Liver (tissue), 7 donors: ENCODE measurements at regions not wholly inside any gene's neighbourhood (a gene's known extent, or its start where the extent isn't known, plus 50 kb on each side); places are given as distances from the start of the nearest gene placed in this dataset.

Experiments used
- DNase-seq: peaks from one replicate; pipeline ENCODE4 v3.0.0-alpha.2; 2017; ENCODE audit warnings: low spot score
- H3K27ac ChIP-seq, 2 donors: one replicate each; pipeline ENCODE4 v1.7.0; 2013; ENCODE audit warnings: inconsistent platforms in 2 of 2, low read length in 2 of 2, control low read depth in 1 of 2, low read depth in 1 of 2, mild to moderate bottlenecking in 1 of 2
- H3K27me3 ChIP-seq, 4 donors: one replicate each; pipeline versions ENCODE4 v1.6.1 to v1.7.0; 2013; ENCODE audit warnings: low read length in 3 of 4, inconsistent platforms in 1 of 4, mild to moderate bottlenecking in 1 of 4, moderate library complexity in 1 of 4; ENCODE audit not compliant: control insufficient read depth in 4 of 4, insufficient read depth in 4 of 4
- H3K36me3 ChIP-seq, 4 donors: one replicate each; pipeline versions ENCODE4 v1.6.1 to v1.7.0; 2013; ENCODE audit warnings: low read length in 3 of 4, mild to moderate bottlenecking in 3 of 4, low read depth in 1 of 4, moderate library complexity in 1 of 4; ENCODE audit not compliant: control insufficient read depth in 4 of 4, insufficient read depth in 3 of 4
- H3K4me1 ChIP-seq, 4 donors: one replicate each; pipeline versions ENCODE4 v1.6.1 to v1.7.0; 2013; ENCODE audit warnings: low read length in 3 of 4, mild to moderate bottlenecking in 3 of 4, moderate library complexity in 1 of 4; ENCODE audit not compliant: control insufficient read depth in 4 of 4, insufficient read depth in 4 of 4
- H3K4me3 ChIP-seq, 3 donors: one replicate each; pipeline versions ENCODE4 v1.6.1 to v1.7.0; 2013; ENCODE audit warnings: low read length in 3 of 3, control low read depth in 1 of 3, low read depth in 1 of 3, mild to moderate bottlenecking in 1 of 3
- H3K9ac ChIP-seq, 2 donors: one replicate each; pipeline ENCODE4 v1.7.0; 2013; ENCODE audit warnings: low read length in 2 of 2, mild to moderate bottlenecking in 2 of 2, moderate library complexity in 2 of 2, control low read depth in 1 of 2, low read depth in 1 of 2
- H3K9me3 ChIP-seq, 4 donors: one replicate each; pipeline versions ENCODE4 v1.6.1 to v1.7.0; 2013; ENCODE audit warnings: low read length in 3 of 4; ENCODE audit not compliant: control insufficient read depth in 4 of 4
- EGR1 ChIP-seq, 2 donors: IDR thresholded peaks; 2 replicates each; pipeline ENCODE4 v1.6.1; 2016 to 2018; ENCODE audit warnings: antibody characterized with exemption in 2 of 2, low read depth in 2 of 2
- HNF4G ChIP-seq: IDR thresholded peaks from 2 replicates; pipeline ENCODE4 v1.6.1; 2016; ENCODE audit warnings: antibody characterized with exemption
- MAX ChIP-seq: IDR thresholded peaks from 2 replicates; pipeline ENCODE4 v1.6.1; 2016; ENCODE audit warnings: antibody characterized with exemption
- NR2F2 ChIP-seq: IDR thresholded peaks from 2 replicates; pipeline ENCODE4 v1.6.1; 2016; ENCODE audit warnings: antibody characterized with exemption
- RAD21 ChIP-seq, 2 donors: IDR thresholded peaks; 2 replicates each; pipeline ENCODE4 v1.6.1; 2016; ENCODE audit warnings: antibody characterized with exemption in 2 of 2, mild to moderate bottlenecking in 2 of 2
- REST ChIP-seq: IDR thresholded peaks from 2 replicates; pipeline ENCODE4 v1.6.1; 2016; ENCODE audit warnings: antibody characterized with exemption, mild to moderate bottlenecking
- ZBTB33 ChIP-seq: IDR thresholded peaks from 2 replicates; pipeline ENCODE4 v1.6.1; 2016; ENCODE audit warnings: antibody characterized with exemption
- WGBS: extraction: QIAGEN DNeasy Blood & Tissue Kit; methylation state at CpG from one replicate; pipeline ENCODE4 v1.1.7; 2013; 5-methylcytosine and 5-hydroxymethylcytosine counted together
- donor health status: healthy.
- donor health status: healthy.
- donor health status: healthy.
- donor health status: healthy.

GRCh38 chr9:113675475-113675941 lies 200.6 kb upstream of the ZNF618 start (continued):
- TF ChIP-seq MAX: no peak

GRCh38 chr9:113677057-113677456 lies 199.1 kb upstream of the ZNF618 start:
- Histone ChIP-seq H3K4me1 (no peaks in the 10 kb centered on the region), H3K36me3 (no peaks in the 10 kb centered on the region), H3K27ac (no peak overlapping the region), H3K27me3 (no peaks in the 10 kb centered on the region), H3K9me3 (no peaks in the 10 kb centered on the region), H3K4me3 (no peak overlapping the region), H3K9ac (no peak overlapping the region)
- 85% methylated on average over 9 of the region's 9 CpGs for WGBS
- TF ChIP-seq REST (no peak), EGR1 (IDR thresholded peaks at IDR 0.05; ENCODE audit: low read depth in 2 of 2) (no peak), ZBTB33 (no peak)
- DNase-seq: no peak

- H3K27ac ChIP-seq: no peak overlapping the region
- no peaks in the 10 kb centered on the region for H3K27me3 ChIP-seq
- H3K9ac ChIP-seq: no peak overlapping the region
- H3K4me3 ChIP-seq: no peak overlapping the region
- no peaks in the 10 kb centered on the region for H3K9me3 ChIP-seq
- WGBS: 92% methylated on average over 4 of the region's 4 CpGs
- no peak for DNase-seq
- TF ChIP-seq RAD21 (IDR thresholded peaks at IDR 0.05): no peak
- TF ChIP-seq REST: no peak
- no peak for TF ChIP-seq HNF4G
- TF ChIP-seq NR2F2: no peak
- peaks cover 0 to 5% (median 3%) of the 10 kb centered on the region in 4 donors for H3K4me1 ChIP-seq
- no peaks in the 10 kb centered on the region for H3K36me3 ChIP-seq
These were observed 198.5 kb upstream of the ZNF618 start for GRCh38 chr9:113677569-113677968.
